IPS-20b (cell line): ENCODE measurements at regions not wholly inside any gene's neighbourhood (a gene's known extent, or its start where the extent isn't known, plus 50 kb on each side); places are given as distances from the start of the nearest gene placed in this dataset.

ENCODE experiments used
- H3K27ac ChIP-seq: one replicate; pipeline ENCODE4 v1.5.1; 2013; ENCODE audit warnings: low read length
- H3K27me3 ChIP-seq: 2 replicates; pipeline ENCODE4 v1.6.1; 2013; ENCODE audit warnings: mild to moderate bottlenecking, low read length, inconsistent platforms; ENCODE audit not compliant: insufficient read depth
- H3K36me3 ChIP-seq: 2 replicates; pipeline ENCODE4 v1.6.1; 2013; ENCODE audit warnings: low read depth, mild to moderate bottlenecking, inconsistent platforms, low read length, moderate library complexity; ENCODE audit not compliant: insufficient read depth
- H3K4me1 ChIP-seq: 2 replicates; pipeline ENCODE4 v1.6.1; 2013; ENCODE audit warnings: mild to moderate bottlenecking, control low read depth, inconsistent platforms, low read length, moderate library complexity; ENCODE audit not compliant: insufficient read depth
- H3K4me3 ChIP-seq: 2 replicates; pipeline ENCODE4 v1.5.1; 2013; ENCODE audit warnings: mild to moderate bottlenecking, low read length, inconsistent platforms
- H3K9ac ChIP-seq: 2 replicates; pipeline ENCODE4 v1.6.1; 2013; ENCODE audit warnings: low read depth, mild to moderate bottlenecking, inconsistent platforms, low read length, moderate library complexity
- H3K9me3 ChIP-seq: 2 replicates; pipeline ENCODE4 v1.6.1; 2013; ENCODE audit warnings: mild to moderate bottlenecking, low read depth, low read length, inconsistent platforms; ENCODE audit not compliant: insufficient read depth

DNA sequence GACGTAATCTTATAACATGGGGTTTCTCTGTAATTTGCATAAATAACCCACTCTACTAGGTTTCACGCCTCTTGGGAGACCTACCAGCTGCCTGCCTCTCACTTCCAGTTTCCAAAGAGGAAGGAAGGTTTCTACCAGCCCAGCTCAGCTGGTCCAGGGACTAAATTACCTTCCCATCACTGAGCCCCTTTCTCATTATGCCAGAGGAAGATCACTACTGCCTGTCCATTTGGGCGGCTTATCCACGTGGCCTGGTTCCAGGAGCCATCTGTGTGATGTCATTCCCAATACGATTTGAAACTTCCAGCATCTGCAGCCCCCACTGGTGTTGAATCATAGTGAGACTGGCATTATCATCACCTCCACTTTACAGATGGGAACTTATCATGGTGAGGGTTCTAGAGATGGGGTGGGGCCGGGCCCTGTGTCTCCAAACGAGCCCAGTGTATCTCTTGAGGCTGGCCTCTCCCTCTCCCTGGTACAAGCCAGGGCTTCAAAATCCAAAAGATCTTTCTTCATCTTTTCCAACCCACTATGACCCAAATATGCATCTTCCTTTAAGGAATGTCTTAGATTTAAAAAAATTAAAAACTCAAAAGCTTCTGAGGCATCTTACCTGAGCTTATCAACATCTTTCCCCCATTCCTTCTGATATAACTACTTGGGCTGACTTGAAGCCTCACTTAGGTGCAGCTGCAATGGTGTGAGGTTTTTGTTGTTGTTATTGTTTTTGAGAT lies 140.8 kb downstream of the DDX1 start:
- H3K27me3 ChIP-seq = 0 out of 2 replicates have a peak, but pooled peaks cover 5% of the 10 kb centered on the region
- H3K27ac ChIP-seq = no peak overlapping the region
- H3K36me3 ChIP-seq = no peaks in the 10 kb centered on the region
- H3K9ac ChIP-seq = no peak overlapping the region
- H3K4me3 ChIP-seq = no peak overlapping the region
- peaks cover 18% of the 10 kb centered on the region; the same call in 1 of the 2 replicates for H3K4me1 ChIP-seq
- H3K9me3 ChIP-seq = no peaks in the 10 kb centered on the region

GRCh38 chr2:15733867-15734673 lies 142.4 kb downstream of the DDX1 start:
- no peak overlapping the region for H3K9ac ChIP-seq
- H3K27me3 ChIP-seq = 0 out of 2 replicates have a peak, but pooled peaks cover 5% of the 10 kb centered on the region
- no peaks in the 10 kb centered on the region for H3K36me3 ChIP-seq
- H3K27ac ChIP-seq = no peak overlapping the region
- no peaks in the 10 kb centered on the region for H3K9me3 ChIP-seq
- no peak overlapping the region for H3K4me3 ChIP-seq
- peaks cover 18% of the 10 kb centered on the region; the same call in 1 of the 2 replicates for H3K4me1 ChIP-seq

GRCh38 chr2:15734674-15735483 lies 143.2 kb downstream of the DDX1 start:
- H3K36me3 ChIP-seq = no peaks in the 10 kb centered on the region
- peaks cover 18% of the 10 kb centered on the region; the same call in 1 of the 2 replicates for H3K4me1 ChIP-seq
- no peaks in the 10 kb centered on the region for H3K9me3 ChIP-seq
- 0 out of 2 replicates have a peak, but pooled peaks cover 5% of the 10 kb centered on the region for H3K27me3 ChIP-seq
- no peak overlapping the region for H3K4me3 ChIP-seq
- H3K27ac ChIP-seq = no peak overlapping the region
- no peak overlapping the region for H3K9ac ChIP-seq

GRCh38 chr2:15735484-15736326 lies 144.0 kb downstream of the DDX1 start:
- Histone ChIP-seq H3K27me3 (0 out of 2 replicates have a peak, but pooled peaks cover 5% of the 10 kb centered on the region), H3K9ac (no peak overlapping the region), H3K36me3 (no peaks in the 10 kb centered on the region), H3K4me3 (no peak overlapping the region), H3K9me3 (no peaks in the 10 kb centered on the region), H3K27ac (no peak overlapping the region), H3K4me1 (peaks cover 18% of the 10 kb centered on the region; the same call in 1 of the 2 replicates)

- no peaks in the 10 kb centered on the region for H3K9me3 ChIP-seq
- no peaks in the 10 kb centered on the region for H3K36me3 ChIP-seq
- peaks cover 18% of the 10 kb centered on the region; the same call in 1 of the 2 replicates for H3K4me1 ChIP-seq
- no peak overlapping the region for H3K4me3 ChIP-seq
- no peak overlapping the region for H3K9ac ChIP-seq
- H3K27ac ChIP-seq = no peak overlapping the region
- 0 out of 2 replicates have a peak, but pooled peaks cover 5% of the 10 kb centered on the region for H3K27me3 ChIP-seq
Observed at GRCh38 chr2:15736396-15737180, 144.9 kb downstream of the DDX1 start.

DNA sequence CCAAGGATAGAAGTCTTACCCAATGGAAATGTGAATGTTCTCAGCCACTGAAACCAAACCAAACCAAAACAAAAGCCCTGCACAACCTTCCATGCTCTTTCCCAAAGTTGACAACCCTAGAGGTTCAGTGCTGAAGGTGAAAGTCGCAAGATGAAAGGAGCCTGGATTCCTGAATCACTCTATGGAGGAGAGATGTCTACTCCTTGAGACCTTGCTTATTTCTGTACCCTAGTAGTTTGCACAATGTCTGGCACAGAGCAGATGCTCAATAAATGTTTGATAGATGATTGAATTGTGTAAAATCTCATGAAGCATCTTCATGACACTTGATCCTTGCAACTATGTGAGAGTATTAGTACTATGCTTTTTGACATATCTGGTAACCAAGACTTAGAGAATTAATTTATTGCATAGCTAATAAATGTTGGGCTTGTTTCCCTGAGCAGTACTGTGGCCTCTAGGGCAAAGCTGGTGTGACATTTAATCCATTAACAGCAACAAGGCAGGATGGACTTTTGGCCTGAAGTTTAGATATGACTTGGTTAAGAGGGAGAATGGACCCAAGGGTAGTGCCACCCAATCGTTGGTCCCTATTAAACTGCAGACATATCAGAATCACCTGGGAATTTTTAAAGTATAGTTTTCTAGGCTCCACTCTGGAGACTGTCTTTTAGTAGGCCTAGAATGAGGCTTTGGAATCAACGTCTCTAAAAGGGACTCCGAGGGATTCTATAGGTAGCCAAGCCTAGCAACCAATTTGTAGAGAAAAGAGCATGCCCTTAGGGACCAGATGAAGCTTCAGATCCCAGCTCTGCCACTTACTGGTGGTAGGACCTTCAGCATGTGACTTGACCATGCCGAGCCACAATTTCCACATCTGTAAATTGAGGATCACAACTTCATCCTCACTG lies 145.9 kb downstream of the DDX1 start:
- no peaks in the 10 kb centered on the region for H3K36me3 ChIP-seq
- H3K27ac ChIP-seq = no peak overlapping the region
- H3K4me1 ChIP-seq = peaks cover 18% of the 10 kb centered on the region; the same call in 1 of the 2 replicates
- H3K9me3 ChIP-seq = no peaks in the 10 kb centered on the region
- H3K4me3 ChIP-seq = no peak overlapping the region
- no peak overlapping the region for H3K9ac ChIP-seq
- H3K27me3 ChIP-seq = 0 out of 2 replicates have a peak, but pooled peaks cover 5% of the 10 kb centered on the region

DNA sequence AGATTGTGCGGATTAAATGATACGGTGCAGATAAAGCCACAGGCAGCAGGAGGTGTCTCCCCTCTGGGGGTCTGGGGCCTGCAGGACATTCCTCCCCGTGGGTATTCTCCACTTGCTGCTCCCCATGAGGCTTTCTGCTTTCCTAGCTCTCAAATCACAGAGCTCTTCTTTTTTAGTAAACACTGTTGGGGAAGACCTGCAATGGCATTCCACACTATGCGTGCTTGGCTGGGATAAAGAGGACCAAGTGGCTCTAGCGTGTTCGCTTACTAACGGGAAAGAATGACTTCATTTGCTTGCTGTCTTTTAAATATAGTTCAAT lies 146.5 kb downstream of the DDX1 start:
- H3K36me3 ChIP-seq = no peaks in the 10 kb centered on the region

DNA sequence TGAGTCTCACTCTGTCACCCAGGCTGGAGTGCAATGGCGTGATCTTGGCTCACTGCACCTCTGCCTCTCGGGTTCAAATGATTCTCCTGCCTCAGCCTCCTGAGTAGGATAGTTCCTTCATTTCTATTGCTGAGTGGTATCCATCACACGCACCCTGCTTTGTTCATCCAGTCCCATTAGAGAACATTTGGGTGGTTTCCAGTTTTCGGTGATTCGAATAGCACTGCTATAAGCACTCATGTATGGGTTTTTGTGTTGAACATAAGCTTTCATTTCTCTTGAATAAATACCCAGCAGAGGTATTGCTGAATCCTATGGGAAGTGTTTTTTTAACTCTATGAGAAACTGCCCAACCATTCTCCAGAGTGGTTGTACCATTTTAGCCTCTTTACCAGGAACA lies 147.3 kb downstream of the DDX1 start:
- Histone ChIP-seq H3K4me1 (peaks cover 16% of the 10 kb centered on the region; the same call in 1 of the 2 replicates), H3K9ac (no peak overlapping the region), H3K27me3 (0 out of 2 replicates have a peak, but pooled peaks cover 5% of the 10 kb centered on the region), H3K9me3 (no peaks in the 10 kb centered on the region), H3K36me3 (no peaks in the 10 kb centered on the region), H3K27ac (no peak overlapping the region), H3K4me3 (no peak overlapping the region)

More for the DNA sequence above, 146.5 kb downstream of the DDX1 start:
- Histone ChIP-seq H3K9ac (no peak overlapping the region), H3K9me3 (no peaks in the 10 kb centered on the region), H3K27me3 (0 out of 2 replicates have a peak, but pooled peaks cover 5% of the 10 kb centered on the region), H3K4me3 (no peak overlapping the region), H3K4me1 (peaks cover 18% of the 10 kb centered on the region; the same call in 1 of the 2 replicates), H3K27ac (no peak overlapping the region)

DNA sequence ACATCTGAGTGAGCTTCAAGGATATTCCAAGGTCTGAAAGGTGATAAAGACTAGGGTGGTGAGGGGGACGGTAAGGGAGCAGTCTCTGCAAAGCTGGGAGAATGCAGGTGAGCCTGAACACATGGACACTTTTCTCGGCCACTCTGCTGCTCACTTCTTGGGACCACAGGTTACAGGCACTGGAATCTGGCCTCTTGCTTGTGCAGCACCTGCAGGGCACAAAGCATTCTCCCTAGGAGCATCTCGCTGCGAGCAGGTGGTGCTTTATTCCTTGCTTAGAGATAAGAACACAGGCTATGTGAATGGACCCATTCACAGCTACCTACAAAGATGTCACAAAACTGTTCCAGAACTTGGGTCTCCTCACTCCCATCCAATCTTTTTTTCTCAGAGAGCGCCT lies 153.2 kb downstream of the DDX1 start:
- no peaks in the 10 kb centered on the region for H3K9me3 ChIP-seq
- H3K36me3 ChIP-seq = no peaks in the 10 kb centered on the region
- no peak overlapping the region for H3K9ac ChIP-seq
- H3K4me1 ChIP-seq = peaks cover 14% of the 10 kb centered on the region
- H3K4me3 ChIP-seq = no peak overlapping the region
- no peaks in the 10 kb centered on the region for H3K27me3 ChIP-seq
- H3K27ac ChIP-seq = no peak overlapping the region
